HCT116 (cell line): ENCODE measurements at regions not wholly inside any gene's neighbourhood (a gene's known extent, or its start where the extent isn't known, plus 50 kb on each side); places are given as distances from the start of the nearest gene placed in this dataset.

Source experiments
- CTCF ChIP-seq, 3 experiments: fragments of 200-600 bp in 1 of 3; sonication (generic) in 1 of 3; IDR thresholded peaks in 2 of 3; conservative IDR thresholded peaks in 1 of 3; 2 replicates each; pipeline ENCODE4 v1.5.1; 2012 to 2017; ENCODE audit warnings: low read depth in 2 of 3, low read length in 2 of 3, antibody characterized with exemption in 1 of 3, borderline replicate concordance in 1 of 3, control low read depth in 1 of 3, mild to moderate bottlenecking in 1 of 3, mixed read lengths in 1 of 3, mixed run types in 1 of 3, moderate library complexity in 1 of 3; ENCODE audit not compliant: insufficient read depth in 1 of 3
- EZH2 ChIP-seq: fragments of 200-600 bp; sonication (generic); IDR thresholded peaks from 2 replicates; pipeline ENCODE4 v1.6.1; 2017; ENCODE audit warnings: antibody characterized with exemption, mixed run types
- POLR2A ChIP-seq: IDR thresholded peaks from 2 replicates; pipeline ENCODE4 v1.7.0; 2011; ENCODE audit warnings: borderline replicate concordance; ENCODE audit not compliant: insufficient read depth, insufficient read length; ENCODE audit errors: extremely low read depth
- POLR2AphosphoS5 ChIP-seq: IDR thresholded peaks from 2 replicates; pipeline ENCODE4 v1.6.1; 2011; ENCODE audit warnings: mild to moderate bottlenecking, low read depth, low read length, moderate library complexity
- RAD21 ChIP-seq: IDR thresholded peaks from 2 replicates; pipeline ENCODE4 v1.6.1; 2012; ENCODE audit warnings: low read depth, mild to moderate bottlenecking
- SIN3A ChIP-seq: IDR thresholded peaks from 2 replicates; pipeline ENCODE4 v1.6.1; 2012; ENCODE audit warnings: low read depth
- TCF7L2 ChIP-seq: IDR thresholded peaks from 2 replicates; pipeline ENCODE4 v1.7.0; 2011; ENCODE audit warnings: borderline replicate concordance, inconsistent platforms; ENCODE audit not compliant: insufficient read depth, insufficient read length; ENCODE audit errors: extremely low read depth
- YY1 ChIP-seq: IDR thresholded peaks from 2 replicates; pipeline ENCODE4 v1.6.1; 2011; ENCODE audit warnings: low read length, low read depth, moderate library complexity, mild to moderate bottlenecking; ENCODE audit not compliant: insufficient replicate concordance; ENCODE audit errors: extremely low read depth
- ZFX ChIP-seq: fragments of 450-650 bp; IDR thresholded peaks from 2 replicates; pipeline ENCODE4 v1.6.1; 2017
- ZNF274 ChIP-seq: fragments of 200-500 bp; sonication (Bioruptor generic); IDR thresholded peaks from 2 replicates; pipeline ENCODE4 v1.6.1; 2014; ENCODE audit warnings: mild to moderate bottlenecking, low read depth, low read length, inconsistent platforms

- TF ChIP-seq SIN3A (no peak), ZFX (no peak), POLR2AphosphoS5 (no peak), YY1 (no peak), CTCF (IDR thresholded peaks at IDR 0.05 in 2 of 3, conservative IDR thresholded peaks at IDR 0.05 in 1 of 3; ENCODE audit: borderline replicate concordance in 1 of 3, insufficient read depth in 1 of 3, low read depth in 2 of 3, low read length in 2 of 3) (no peak), POLR2A (no peak), RAD21 (no peak), TCF7L2 (no peak), EZH2 (no peak), ZNF274 (no peak)
Observed at GRCh38 chr17:33848433-33848832, 406.7 kb upstream of the CCL2 start.
